HEK293 (cell line): ENCODE measurements at regions not wholly inside any gene's neighbourhood (a gene's known extent, or its start where the extent isn't known, plus 50 kb on each side); places are given as distances from the start of the nearest gene placed in this dataset.

Source experiments
- GLIS1 ChIP-seq: fragments of 450-650 bp; formaldehyde crosslinking; IDR thresholded peaks from 2 replicates; pipeline ENCODE4 v1.5.1; 2016; ENCODE audit warnings: missing biosample characterization, missing genetic modification characterization
- KLF16 ChIP-seq: fragments of 450-650 bp; formaldehyde crosslinking; IDR thresholded peaks from 2 replicates; pipeline ENCODE4 v1.5.1; 2017; ENCODE audit warnings: missing biosample characterization, missing genetic modification characterization
- YY1 ChIP-seq: fragments of 450-650 bp; formaldehyde crosslinking; IDR thresholded peaks from 2 replicates; pipeline ENCODE4 v1.5.1; 2018; ENCODE audit warnings: missing biosample characterization, missing genetic modification characterization
- ZNF132 ChIP-seq: fragments of 450-650 bp; formaldehyde crosslinking; IDR thresholded peaks from 2 replicates; pipeline ENCODE4 v1.5.1; 2017; ENCODE audit warnings: missing biosample characterization, missing genetic modification characterization, borderline replicate concordance
- ZNF214 ChIP-seq: fragments of 450-650 bp; formaldehyde crosslinking; IDR thresholded peaks from 2 replicates; pipeline ENCODE4 v1.5.1; 2017; ENCODE audit warnings: missing biosample characterization, mild to moderate bottlenecking, missing genetic modification characterization, borderline replicate concordance
- ZNF292 ChIP-seq: fragments of 450-650 bp; formaldehyde crosslinking; IDR thresholded peaks from 2 replicates; pipeline ENCODE4 v1.5.1; 2016; ENCODE audit warnings: low read depth, missing biosample characterization, missing genetic modification characterization, borderline replicate concordance
- ZNF624 ChIP-seq: fragments of 450-650 bp; formaldehyde crosslinking; IDR thresholded peaks from 2 replicates; pipeline ENCODE4 v1.5.1; 2017; ENCODE audit warnings: missing biosample characterization, missing genetic modification characterization
- ZNF654 ChIP-seq: fragments of 450-650 bp; formaldehyde crosslinking; IDR thresholded peaks from 2 replicates; pipeline ENCODE4 v1.5.1; 2016; ENCODE audit warnings: low read depth, missing biosample characterization, missing genetic modification characterization
- ZNF670 ChIP-seq: fragments of 450-650 bp; formaldehyde crosslinking; IDR thresholded peaks from 2 replicates; pipeline ENCODE4 v1.5.1; 2016; ENCODE audit warnings: missing biosample characterization, missing genetic modification characterization, low read depth
- TF ChIP-seq, protein P1 (sequence below): fragments of 450-650 bp; IDR thresholded peaks from 2 replicates; pipeline ENCODE4 v1.5.1; 2018; ENCODE audit warnings: missing biosample characterization, mild to moderate bottlenecking, missing genetic modification characterization
- TF ChIP-seq, protein P2 (sequence below): fragments of 450-650 bp; formaldehyde crosslinking; IDR thresholded peaks from 2 replicates; pipeline ENCODE4 v1.5.1; 2016; ENCODE audit warnings: missing biosample characterization, missing genetic modification characterization
- TF ChIP-seq, protein P3 (sequence below): fragments of 450-650 bp; formaldehyde crosslinking; IDR thresholded peaks from 2 replicates; pipeline ENCODE4 v1.5.1; 2016; ENCODE audit warnings: missing biosample characterization, missing genetic modification characterization

DNA sequence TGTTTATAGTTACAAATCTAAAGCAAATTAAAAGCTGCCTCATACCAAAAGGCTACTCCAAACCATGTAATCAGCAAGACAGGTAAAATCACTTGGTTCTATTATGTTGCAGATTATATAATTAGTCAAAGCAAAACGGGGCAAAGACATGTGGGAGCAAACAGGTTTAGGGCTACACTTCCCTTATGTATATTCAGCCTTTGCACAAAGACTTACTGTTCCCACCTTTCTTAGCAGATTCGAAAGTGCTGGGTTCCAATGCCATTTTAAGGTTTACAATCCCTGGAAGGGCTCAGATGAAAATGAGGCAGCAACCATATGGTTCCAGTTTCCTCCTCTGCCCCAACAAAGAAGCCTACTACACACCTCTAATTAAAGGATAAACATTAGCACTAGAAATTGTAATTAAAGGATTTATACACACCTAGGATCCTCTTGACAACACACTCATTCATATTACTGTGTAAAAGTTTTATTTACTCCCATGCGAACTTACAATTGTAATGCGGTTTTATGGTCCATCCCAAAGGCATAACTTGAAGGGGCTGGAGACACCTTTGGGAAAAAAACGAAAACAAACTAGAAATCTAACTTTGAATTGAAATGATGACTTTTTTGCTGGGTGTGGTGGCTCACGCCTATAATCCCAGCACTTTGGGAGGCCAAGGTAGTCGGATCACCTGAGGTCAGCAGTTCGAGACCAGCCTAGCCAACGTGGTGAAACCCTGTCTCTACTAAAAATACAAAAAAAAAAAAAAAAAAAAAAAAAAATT lies 117.3 kb upstream of the PKN2 start:
- TF ChIP-seq, protein P1, sequence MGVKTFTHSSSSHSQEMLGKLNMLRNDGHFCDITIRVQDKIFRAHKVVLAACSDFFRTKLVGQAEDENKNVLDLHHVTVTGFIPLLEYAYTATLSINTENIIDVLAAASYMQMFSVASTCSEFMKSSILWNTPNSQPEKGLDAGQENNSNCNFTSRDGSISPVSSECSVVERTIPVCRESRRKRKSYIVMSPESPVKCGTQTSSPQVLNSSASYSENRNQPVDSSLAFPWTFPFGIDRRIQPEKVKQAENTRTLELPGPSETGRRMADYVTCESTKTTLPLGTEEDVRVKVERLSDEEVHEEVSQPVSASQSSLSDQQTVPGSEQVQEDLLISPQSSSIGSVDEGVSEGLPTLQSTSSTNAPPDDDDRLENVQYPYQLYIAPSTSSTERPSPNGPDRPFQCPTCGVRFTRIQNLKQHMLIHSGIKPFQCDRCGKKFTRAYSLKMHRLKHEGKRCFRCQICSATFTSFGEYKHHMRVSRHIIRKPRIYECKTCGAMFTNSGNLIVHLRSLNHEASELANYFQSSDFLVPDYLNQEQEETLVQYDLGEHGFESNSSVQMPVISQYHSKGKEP (tag by site-specific recombination) = no peak
- TF ChIP-seq, protein P2, sequence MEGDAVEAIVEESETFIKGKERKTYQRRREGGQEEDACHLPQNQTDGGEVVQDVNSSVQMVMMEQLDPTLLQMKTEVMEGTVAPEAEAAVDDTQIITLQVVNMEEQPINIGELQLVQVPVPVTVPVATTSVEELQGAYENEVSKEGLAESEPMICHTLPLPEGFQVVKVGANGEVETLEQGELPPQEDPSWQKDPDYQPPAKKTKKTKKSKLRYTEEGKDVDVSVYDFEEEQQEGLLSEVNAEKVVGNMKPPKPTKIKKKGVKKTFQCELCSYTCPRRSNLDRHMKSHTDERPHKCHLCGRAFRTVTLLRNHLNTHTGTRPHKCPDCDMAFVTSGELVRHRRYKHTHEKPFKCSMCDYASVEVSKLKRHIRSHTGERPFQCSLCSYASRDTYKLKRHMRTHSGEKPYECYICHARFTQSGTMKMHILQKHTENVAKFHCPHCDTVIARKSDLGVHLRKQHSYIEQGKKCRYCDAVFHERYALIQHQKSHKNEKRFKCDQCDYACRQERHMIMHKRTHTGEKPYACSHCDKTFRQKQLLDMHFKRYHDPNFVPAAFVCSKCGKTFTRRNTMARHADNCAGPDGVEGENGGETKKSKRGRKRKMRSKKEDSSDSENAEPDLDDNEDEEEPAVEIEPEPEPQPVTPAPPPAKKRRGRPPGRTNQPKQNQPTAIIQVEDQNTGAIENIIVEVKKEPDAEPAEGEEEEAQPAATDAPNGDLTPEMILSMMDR (tag by site-specific recombination) = no peak
- TF ChIP-seq GLIS1 (tag by site-specific recombination) = no peak
- no peak for TF ChIP-seq ZNF624 (tag by site-specific recombination)
- TF ChIP-seq YY1 (tag by site-specific recombination) = no peak
- TF ChIP-seq ZNF214 (tag by site-specific recombination) = no peak
- no peak for TF ChIP-seq ZNF670 (tag by site-specific recombination)
- no peak for TF ChIP-seq KLF16 (tag by site-specific recombination)
- TF ChIP-seq ZNF132 (tag by site-specific recombination) = no peak
- TF ChIP-seq, protein P3, sequence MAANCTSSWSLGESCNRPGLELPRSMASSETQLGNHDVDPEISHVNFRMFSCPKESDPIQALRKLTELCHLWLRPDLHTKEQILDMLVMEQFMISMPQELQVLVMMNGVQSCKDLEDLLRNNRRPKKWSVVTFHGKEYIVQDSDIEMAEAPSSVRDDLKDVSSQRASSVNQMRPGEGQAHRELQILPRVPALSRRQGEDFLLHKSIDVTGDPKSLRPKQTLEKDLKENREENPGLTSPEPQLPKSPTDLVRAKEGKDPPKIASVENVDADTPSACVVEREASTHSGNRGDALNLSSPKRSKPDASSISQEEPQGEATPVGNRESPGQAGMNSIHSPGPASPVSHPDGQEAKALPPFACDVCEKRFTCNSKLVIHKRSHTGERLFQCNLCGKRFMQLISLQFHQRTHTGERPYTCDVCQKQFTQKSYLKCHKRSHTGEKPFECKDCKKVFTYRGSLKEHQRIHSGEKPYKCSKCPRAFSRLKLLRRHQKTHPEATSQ = no peak
- TF ChIP-seq ZNF654 (tag by site-specific recombination) = no peak
- no peak for TF ChIP-seq ZNF292
